HG03175 (cell line): ENCODE measurements at regions not wholly inside any gene's neighbourhood (a gene's known extent, or its start where the extent isn't known, plus 50 kb on each side); places are given as distances from the start of the nearest gene placed in this dataset.
"Not testable (repeated sequence)": the region's sequence is repeated elsewhere in the genome, so short reads cannot be mapped to it uniquely, and the experiment has no call there.

Experiments used
- ATAC-seq: cut with Tn5 transposase; IDR thresholded peaks from one replicate; pipeline ENCODE4 v1.9.1; 2021; ENCODE audit warnings: mild to moderate bottlenecking, moderate library complexity; ENCODE audit not compliant: unreplicated experiment

- no peak for ATAC-seq
Observed at GRCh38 chr1:68828013-68828412, 331.1 kb upstream of the DEPDC1 start.

GRCh38 chr1:68831281-68831680 lies 334.4 kb upstream of the DEPDC1 start:
- no peak for ATAC-seq

GRCh38 chr1:68848017-68848416 lies 351.1 kb upstream of the DEPDC1 start:
- no peak for ATAC-seq

- ATAC-seq: no peak
Observed at GRCh38 chr1:68868606-68869005, 371.7 kb upstream of the DEPDC1 start.

GRCh38 chr1:68873144-68873543 lies 376.3 kb upstream of the DEPDC1 start:
- ATAC-seq: no peak

GRCh38 chr1:68881330-68882194 lies 384.7 kb upstream of the DEPDC1 start:
- ATAC-seq: not testable (repeated sequence)

- no peak for ATAC-seq
Observed at GRCh38 chr1:68889471-68889870, 392.6 kb upstream of the DEPDC1 start.

GRCh38 chr1:68890736-68891135 lies 393.9 kb upstream of the DEPDC1 start:
- ATAC-seq: no peak

- ATAC-seq: no peak
Observed at GRCh38 chr1:68904477-68904876, 407.6 kb upstream of the DEPDC1 start.

GRCh38 chr1:68906431-68906830 lies 409.5 kb upstream of the DEPDC1 start:
- no peak for ATAC-seq

- ATAC-seq: no peak
Observed at GRCh38 chr1:68907491-68907890, 410.6 kb upstream of the DEPDC1 start.

- ATAC-seq: no peak
Observed at GRCh38 chr1:68908316-68908715, 411.4 kb upstream of the DEPDC1 start.

- ATAC-seq: no peak
Observed at GRCh38 chr1:68916221-68916902, 419.5 kb upstream of the DEPDC1 start.

- no peak for ATAC-seq
Observed at GRCh38 chr1:68917456-68917855, 420.6 kb upstream of the DEPDC1 start.

GRCh38 chr1:68918563-68918962 lies 421.7 kb upstream of the DEPDC1 start:
- no peak for ATAC-seq

- no peak for ATAC-seq
Observed at GRCh38 chr1:68919075-68919474, 422.2 kb upstream of the DEPDC1 start.

GRCh38 chr1:68923475-68924088 lies 426.7 kb upstream of the DEPDC1 start:
- ATAC-seq: not testable (repeated sequence)

- no peak for ATAC-seq
Observed at GRCh38 chr1:68930101-68930500, 433.2 kb upstream of the DEPDC1 start.

GRCh38 chr1:68936530-68936929 lies 439.6 kb upstream of the DEPDC1 start:
- ATAC-seq: no peak

GRCh38 chr1:68938051-68938666 lies 441.3 kb upstream of the DEPDC1 start:
- ATAC-seq: no peak

- ATAC-seq: no peak
Observed at GRCh38 chr1:68950036-68950435, 453.2 kb upstream of the DEPDC1 start.
